ENCODE measurements at regions not wholly inside any gene's neighbourhood (a gene's known extent, or its start where the extent isn't known, plus 50 kb on each side); places are given as distances from the start of the nearest gene placed in this dataset.
"Not testable (repeated sequence)": the region's sequence is repeated elsewhere in the genome, so short reads cannot be mapped to it uniquely, and the experiment has no call there.

DNA sequence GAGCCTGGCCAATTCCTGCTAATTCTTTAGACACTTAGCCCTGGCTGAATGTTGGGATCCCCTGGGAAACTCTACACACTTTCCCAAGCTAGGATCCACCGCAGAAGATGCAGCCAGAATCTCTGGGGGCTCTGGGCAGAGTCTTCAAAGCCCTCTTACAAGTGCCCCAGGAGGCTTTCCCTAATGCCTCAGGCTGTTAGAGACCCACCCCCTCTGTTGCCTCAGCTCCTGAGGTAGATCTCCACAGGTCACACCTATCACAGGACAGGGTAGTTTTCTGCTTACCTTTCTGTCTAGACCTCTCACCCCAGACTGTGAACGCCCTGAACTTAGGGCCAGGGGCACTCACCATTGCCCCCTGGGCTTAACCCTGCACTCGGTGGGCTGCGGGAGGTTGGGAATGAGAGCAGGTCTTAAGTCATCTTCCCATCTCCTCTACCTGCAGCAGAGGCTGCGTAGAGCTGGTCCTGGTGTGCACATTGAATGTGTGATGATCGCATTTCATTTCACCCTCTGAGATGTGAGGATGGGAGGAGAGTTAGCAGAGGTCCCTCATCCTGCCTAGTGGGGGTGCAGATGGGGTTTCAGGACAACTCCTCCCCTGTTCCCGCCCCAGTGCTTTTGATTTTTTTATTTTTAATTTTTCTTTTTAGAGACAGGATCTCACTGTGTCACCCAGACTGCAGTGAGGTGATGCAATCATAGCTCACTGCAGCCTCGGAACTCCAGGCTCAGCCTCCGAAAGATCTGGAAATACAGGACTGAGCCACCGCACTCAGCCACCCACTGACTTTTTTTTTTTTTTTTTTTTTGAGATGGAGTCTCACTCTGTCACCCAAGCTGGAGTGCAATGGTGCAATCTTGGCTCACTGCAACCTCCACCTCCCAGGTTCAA, 89.0 kb upstream of the LHX1 start:
- TF ChIP-seq ATF1 (CRISPR knock-in tag; IDR thresholded peaks at IDR 0.05) (no peak), CTCF (IDR thresholded peaks at IDR 0.05) (no peak), GABPB1 (CRISPR knock-in tag; IDR thresholded peaks at IDR 0.05) (no peak), ZNF263 (CRISPR knock-in tag; IDR thresholded peaks at IDR 0.05; ENCODE audit: low read depth) (no peak), OVOL2 (CRISPR knock-in tag; IDR thresholded peaks at IDR 0.05; ENCODE audit: borderline replicate concordance) (no peak), ESRRA (CRISPR knock-in tag; IDR thresholded peaks at IDR 0.05; ENCODE audit: borderline replicate concordance) (no peak), E2F5 (CRISPR knock-in tag; IDR thresholded peaks at IDR 0.05) (no peak), HMGXB4 (CRISPR knock-in tag; IDR thresholded peaks at IDR 0.05) (no peak), E2F4 (CRISPR knock-in tag; IDR thresholded peaks at IDR 0.05; ENCODE audit: borderline replicate concordance, low read depth) (no peak)
- TF ChIP-seq, protein P1, sequence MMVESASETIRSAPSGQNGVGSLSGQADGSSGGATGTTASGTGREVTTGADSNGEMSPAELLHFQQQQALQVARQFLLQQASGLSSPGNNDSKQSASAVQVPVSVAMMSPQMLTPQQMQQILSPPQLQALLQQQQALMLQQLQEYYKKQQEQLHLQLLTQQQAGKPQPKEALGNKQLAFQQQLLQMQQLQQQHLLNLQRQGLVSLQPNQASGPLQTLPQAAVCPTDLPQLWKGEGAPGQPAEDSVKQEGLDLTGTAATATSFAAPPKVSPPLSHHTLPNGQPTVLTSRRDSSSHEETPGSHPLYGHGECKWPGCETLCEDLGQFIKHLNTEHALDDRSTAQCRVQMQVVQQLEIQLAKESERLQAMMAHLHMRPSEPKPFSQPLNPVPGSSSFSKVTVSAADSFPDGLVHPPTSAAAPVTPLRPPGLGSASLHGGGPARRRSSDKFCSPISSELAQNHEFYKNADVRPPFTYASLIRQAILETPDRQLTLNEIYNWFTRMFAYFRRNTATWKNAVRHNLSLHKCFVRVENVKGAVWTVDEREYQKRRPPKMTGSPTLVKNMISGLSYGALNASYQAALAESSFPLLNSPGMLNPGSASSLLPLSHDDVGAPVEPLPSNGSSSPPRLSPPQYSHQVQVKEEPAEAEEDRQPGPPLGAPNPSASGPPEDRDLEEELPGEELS (CRISPR knock-in tag; IDR thresholded peaks at IDR 0.05), result no peak
- TF ChIP-seq, protein P2, sequence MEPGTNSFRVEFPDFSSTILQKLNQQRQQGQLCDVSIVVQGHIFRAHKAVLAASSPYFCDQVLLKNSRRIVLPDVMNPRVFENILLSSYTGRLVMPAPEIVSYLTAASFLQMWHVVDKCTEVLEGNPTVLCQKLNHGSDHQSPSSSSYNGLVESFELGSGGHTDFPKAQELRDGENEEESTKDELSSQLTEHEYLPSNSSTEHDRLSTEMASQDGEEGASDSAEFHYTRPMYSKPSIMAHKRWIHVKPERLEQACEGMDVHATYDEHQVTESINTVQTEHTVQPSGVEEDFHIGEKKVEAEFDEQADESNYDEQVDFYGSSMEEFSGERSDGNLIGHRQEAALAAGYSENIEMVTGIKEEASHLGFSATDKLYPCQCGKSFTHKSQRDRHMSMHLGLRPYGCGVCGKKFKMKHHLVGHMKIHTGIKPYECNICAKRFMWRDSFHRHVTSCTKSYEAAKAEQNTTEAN (CRISPR knock-in tag; IDR thresholded peaks at IDR 0.05), result no peak
- no peaks in the 10 kb centered on the region for H3K36me3 Mint-ChIP-seq
- peaks cover 12% of the 10 kb centered on the region for H3K4me1 Mint-ChIP-seq
- no peak overlapping the region for H3K4me3 Mint-ChIP-seq
- H3K9me3 Mint-ChIP-seq, result no peaks in the 10 kb centered on the region
- POLR2A ChIA-PET, result no interaction called here
- H3K27ac Mint-ChIP-seq, result no peak overlapping the region
- DNase-seq (ENCODE audit: low spot score), result no peak
- ATAC-seq, result no peak
- H3K27me3 Mint-ChIP-seq (ENCODE audit: low read depth), result peaks cover 33% of the 10 kb centered on the region
- CTCF ChIA-PET, result interaction anchor here (0.7 to 1.1 kb wide), 2 partner anchors 155 to 198 kb away, joined by 3 to 4 read pairs; no protein-coding TSS in a partner anchor

GRCh38 chr17:36849020-36849419, 88.3 kb upstream of the LHX1 start:
- H3K4me3 Mint-ChIP-seq; H3K9me3 Mint-ChIP-seq; POLR2A ChIA-PET; DNase-seq (ENCODE audit: low spot score); H3K36me3 Mint-ChIP-seq; ATAC-seq; CTCF ChIA-PET; H3K27ac Mint-ChIP-seq: not testable (repeated sequence)
- peaks cover 29% of the 10 kb centered on the region for H3K27me3 Mint-ChIP-seq (ENCODE audit: low read depth)
- H3K4me1 Mint-ChIP-seq, result peaks cover 15% of the 10 kb centered on the region

Data from WTC11 (cell line).